ENCODE measurements at regions not wholly inside any gene's neighbourhood (a gene's known extent, or its start where the extent isn't known, plus 50 kb on each side); places are given as distances from the start of the nearest gene placed in this dataset.

DNA sequence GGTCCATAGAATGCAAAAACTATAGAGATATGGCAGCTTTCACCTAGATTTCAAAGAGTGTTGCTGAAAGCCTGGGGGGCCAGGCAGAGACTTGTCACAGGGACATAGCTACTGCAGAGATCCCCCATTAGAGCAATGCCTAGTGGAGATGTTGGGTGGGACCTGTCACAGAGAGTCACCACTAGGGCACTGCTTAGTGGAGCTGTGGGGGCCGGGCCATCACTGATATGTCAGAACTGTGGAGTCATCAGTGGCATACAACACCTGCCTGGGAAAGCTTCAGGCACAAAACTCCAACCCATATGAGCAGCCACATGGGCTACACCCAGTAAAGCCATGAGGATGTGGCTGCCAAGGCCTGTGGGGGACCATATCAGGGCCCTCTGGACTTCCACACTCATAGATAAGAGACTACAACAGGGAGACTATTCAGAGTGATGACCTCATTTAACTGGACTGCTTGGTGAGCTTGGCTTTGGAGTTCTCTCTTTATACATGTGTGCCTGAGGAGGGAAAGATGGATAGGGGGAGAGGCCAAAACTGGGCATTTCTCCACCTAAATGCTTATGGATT is 176.3 kb downstream of the ZNF621 start:
- DNase-seq: no peak

GRCh38 chr3:40704224-40704623 is 179.5 kb downstream of the ZNF621 start:
- DNase-seq: no peak

- DNase-seq: no peak
Measured at GRCh38 chr3:40705663-40706062, 180.9 kb downstream of the ZNF621 start.

DNA sequence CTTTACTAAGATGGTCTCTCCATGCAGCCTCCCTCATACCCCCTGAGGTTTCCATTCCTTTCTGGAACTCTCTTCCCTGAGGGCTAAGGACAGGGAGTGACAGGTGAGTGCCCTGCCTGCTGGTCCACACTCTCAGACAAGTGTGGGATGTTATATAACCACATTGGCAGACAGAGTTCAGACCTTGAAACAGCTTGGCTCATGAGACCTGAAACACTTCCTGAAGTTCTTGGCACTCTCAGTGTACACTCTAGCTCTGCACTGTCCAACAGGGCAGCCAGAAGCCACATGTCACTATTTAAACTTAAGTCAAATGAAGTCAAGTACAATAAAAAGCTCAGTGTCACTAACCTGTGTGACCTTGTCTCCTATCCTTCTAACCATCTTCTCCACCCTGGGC is 188.5 kb downstream of the ZNF621 start:
- DNase-seq: no peak

DNA sequence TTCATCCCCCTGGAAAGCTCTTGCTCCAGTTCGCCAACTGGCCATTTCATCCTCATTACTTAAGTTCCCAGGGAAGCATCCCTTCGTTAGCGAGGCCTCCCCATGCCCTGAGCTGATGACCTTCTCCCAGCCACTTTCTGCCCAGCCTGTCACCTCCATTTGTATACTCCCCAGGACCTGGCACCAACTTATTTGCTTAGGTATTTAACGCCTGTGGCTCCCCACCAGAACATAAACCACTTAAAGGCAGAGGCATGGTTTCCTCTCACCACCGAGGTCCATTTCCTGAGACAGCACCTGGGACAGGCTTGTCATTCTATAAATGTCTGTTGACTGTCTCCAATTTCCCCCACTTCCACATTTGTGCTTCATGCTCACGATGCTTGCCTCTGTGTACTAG is 189.0 kb downstream of the ZNF621 start:
- DNase-seq: no peak

DNA sequence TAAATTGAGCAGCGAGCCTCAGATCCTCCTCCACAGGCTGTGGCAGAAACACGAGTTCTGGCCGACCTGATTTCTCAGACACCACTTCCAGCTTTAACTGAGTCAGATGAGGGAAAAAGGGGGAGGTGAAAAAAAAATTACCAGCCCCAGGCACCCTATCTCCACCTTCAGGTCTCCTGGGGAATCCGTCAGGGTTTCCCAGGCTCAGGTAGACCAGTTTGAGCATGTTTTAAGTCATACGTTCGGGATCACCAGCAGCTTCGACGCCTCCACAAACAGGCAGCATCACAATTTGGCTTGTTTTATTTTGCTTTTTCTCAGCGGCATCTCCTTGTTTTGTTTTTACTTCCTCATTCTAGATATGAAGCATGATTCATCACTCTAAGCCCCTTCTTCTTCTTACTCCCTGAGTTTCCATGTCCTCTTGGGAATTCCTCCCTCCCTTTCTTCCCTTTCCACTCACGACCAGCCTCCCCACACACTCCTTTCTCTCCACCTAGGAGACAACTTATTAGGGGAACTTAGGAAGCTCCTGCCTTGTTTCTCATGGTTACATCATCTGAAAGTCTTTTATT is 190.1 kb downstream of the ZNF621 start:
- DNase-seq: peak; percentile 70 to 84 (median 79)

DNA sequence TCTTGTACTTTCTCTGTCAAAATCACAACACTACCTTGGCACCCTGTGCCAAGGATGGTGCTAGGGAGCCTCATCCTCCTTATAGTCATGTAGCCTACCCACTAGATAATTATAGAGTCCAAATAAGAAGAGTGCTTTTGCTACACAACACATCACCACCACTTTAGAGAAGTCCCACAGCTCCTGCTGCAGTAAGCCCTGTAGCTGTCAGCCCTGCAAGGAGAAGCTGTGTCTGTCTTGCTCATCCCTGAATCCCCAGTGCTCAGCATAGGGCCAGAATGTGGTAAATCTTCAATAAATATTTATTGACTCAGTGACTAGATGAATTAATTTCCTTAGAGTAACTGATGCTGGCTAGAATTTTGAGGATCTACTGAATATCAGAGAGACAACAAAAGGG is 190.8 kb downstream of the ZNF621 start:
- peak; percentile 56 to 63 (median 60) for DNase-seq

DNA sequence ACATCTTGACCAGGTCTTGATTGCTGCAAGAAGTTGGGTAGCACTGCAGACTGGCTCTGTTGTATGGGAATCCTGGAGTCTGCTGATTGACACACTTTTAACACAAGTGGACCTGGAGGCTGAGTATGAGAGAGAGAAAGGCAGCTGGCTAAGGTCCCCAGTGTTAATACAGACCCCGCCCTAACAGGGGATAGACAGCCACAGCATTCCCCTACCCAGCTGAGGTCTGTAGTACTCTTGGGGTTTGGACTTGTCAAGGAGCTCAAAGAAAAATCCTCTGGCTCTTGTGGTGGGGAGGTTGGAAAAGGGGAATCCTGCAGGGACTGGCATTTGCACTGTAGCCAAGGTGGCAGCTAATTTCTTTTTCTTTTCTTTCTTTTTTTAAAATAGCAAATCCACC is 192.7 kb downstream of the ZNF621 start:
- DNase-seq: no peak

- peak; percentile 22 to 39 (median 35) for DNase-seq
Measured at GRCh38 chr3:40718209-40718608, 193.4 kb downstream of the ZNF621 start.

DNA sequence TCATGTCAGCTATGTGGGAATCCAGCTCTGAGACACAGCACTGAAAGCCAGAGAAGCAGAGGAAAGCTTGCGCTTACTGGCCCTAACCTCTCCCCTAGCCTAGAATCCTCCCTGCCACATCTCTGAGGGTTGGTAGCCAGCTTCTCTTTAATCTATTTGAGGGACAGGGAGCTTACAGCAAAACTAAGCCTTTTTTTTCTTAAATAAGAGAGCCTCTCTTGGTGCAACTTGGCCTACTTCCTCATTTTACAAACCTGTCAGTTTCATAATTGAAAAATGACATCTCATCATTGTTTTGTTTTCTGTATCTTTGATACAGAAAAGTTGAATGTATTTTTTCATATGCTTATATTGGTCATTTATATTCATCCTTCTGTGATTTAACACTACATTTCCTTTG is 193.9 kb downstream of the ZNF621 start:
- peak; percentile 50 to 72 (median 61) for DNase-seq

DNA sequence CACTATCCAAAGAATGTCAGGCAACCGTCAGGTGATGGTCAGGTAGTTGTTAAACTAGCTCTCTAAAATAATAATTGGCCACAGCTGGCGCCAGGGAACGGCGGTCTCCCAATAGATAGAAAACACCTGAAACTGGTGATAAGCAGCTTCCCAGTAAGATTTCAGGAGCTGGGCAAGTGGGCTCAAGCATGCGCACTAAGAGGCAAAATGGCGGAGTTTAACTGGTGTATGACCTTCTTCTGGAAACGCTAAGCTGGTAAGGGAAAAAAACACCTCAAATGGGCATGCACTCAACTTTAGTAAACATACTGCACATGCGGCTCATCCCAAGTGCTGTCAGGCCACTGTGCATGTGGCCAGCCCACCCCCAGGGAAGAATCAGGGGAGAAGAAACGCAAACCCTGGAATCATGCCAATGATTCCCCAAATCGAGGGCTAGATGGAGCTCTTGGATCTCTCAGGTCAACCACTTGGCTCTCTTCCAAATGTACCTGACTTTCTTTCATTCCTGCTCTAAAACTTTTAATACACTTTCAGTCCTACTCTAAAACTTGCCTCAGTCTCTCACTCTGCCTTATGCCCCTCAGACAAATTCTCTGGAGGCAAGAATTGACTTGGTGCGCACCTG is 195.0 kb downstream of the ZNF621 start:
- no peak for DNase-seq

DNA sequence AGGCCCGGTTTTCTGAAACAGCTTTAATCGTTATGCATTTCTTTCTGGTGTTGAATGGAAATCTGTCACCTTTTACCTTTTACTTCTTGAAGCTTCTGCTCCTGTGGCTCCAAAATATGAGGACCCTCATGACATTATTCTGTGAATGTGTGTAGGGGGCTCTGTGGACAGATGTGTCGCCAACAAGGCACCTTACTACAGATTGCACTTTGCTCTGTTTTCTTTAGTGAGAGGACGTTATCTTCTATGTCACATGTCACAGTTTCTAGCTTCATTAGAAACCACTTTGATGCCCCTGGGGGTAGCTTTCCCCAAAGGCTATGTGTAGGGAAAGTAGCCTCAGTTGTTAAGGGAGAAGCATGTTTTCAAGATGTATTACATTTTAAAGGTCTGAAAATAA is 195.6 kb downstream of the ZNF621 start:
- no peak for DNase-seq

DNA sequence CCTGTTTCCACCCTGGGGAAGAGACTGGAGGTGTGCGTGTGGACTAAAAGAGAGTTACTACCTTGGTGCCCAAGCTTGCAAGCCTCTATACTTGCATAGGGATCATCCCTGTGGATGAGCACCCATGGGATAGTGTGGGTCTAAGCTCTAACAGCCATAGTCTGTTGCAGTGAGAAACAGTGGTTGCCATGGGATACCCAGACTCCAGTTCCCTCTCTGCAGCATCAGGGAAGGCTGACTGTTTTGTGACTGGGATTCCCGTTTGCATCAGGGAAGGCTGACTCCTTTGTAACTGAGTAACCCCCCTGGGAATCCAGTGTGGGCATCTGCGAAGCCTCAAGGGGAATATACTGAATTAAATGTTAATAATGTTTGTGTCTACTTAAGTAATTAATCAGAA is 196.1 kb downstream of the ZNF621 start:
- DNase-seq: peak; percentile 15 to 37 (median 37)

DNA sequence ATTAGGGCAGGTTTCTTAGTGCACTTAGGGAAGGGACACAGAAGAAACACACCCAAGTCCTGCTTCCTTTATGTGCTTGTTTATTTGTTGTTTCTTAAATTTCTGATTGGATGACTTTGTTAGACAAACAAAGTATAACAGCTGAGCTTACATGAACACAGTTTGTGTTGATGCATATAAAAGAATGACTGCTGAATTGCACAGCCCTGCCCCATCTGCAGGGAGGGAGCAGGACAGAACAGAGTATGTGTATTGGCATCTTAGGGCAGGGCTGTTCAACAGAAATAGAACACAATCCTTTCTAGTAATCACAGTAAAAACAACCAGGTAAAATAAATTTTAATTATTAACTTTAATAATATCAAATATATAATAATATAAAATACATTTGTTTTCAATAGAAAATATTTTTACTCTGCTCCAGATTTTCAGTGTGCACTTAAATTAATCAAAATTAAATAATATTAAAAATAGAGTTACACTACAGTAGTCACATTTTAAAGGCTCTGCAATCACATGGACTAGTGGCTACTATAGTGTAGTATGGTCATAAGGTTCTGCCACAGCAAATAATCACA is 198.4 kb downstream of the ZNF621 start:
- DNase-seq: no peak

DNA sequence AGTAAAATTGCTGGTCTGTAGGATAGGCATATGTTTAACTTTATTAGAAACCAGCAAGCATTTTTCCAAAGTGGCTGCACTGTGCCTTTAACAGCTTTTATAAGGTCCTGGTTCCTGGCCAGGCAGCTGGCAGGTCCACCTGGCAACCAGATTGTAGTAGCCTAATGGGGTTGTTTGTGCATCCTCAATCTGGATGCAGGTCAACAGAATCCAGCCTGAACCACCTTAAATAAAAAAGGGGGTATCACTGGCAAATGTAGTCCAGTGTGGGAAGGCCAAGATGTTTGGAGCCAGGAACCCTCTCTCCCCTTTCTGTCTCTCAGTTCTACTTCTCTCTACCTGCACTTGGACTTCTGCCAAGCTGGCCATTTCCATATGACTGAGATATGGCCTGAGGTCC is 200.3 kb downstream of the ZNF621 start:
- no peak for DNase-seq

DNA sequence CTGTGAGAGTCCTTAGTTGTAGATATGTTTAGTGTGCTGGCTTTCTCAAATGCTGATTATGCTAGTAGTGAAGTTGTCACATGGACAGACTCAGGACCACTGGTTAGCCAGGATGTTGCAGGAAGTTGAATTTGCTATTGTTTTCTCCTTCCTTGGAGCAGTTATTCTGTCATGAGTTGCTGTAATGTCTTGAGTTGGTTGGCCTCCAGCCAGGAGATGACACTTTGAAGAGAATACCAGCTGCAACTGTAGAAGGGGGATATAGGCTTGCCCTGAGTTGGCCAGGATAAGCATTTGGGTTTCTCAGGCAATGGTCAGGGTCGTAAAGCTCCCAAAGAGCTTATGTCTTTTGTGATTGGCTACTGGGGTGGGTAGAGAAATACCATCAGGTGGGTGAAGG is 206.7 kb downstream of the ZNF621 start:
- no peak for DNase-seq

DNA sequence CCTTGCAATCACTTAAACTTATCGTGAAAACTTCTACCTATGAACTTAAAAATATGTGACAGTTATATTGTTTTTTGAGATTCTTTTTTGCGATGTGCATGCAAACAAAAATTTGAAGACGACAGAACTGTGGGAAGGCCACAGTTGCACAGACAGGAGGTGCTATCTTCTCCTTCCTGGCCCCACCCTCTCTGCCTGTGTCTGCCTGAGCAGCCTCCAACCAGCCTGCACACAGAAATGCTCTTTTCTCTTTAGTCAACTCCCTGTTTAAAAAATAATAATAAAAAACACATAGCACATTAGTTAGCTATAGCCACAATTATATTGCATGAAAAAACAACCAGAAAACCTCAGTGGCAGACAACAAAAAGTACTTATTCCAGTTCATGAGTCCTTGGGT is 212.2 kb downstream of the ZNF621 start:
- no peak for DNase-seq

DNA sequence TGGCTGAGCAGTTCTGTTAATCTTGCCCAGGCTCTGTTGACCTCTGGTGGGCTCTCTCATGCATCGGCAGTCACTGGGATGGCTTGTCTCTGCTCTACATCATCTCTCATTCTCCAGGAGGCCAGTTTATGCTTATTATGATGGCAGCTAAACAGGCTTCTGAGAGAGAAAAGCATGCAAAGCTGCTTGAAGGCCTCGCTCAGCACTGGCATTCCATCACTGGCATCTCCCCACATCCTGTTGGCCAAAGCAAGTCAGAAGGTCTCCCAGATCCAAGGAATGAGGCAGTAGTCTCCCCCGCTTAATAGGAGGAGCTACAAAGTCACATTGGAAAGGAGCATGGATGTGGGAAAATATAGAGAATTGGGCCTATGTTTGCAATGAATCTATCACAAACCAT is 212.6 kb downstream of the ZNF621 start:
- DNase-seq: no peak

DNA sequence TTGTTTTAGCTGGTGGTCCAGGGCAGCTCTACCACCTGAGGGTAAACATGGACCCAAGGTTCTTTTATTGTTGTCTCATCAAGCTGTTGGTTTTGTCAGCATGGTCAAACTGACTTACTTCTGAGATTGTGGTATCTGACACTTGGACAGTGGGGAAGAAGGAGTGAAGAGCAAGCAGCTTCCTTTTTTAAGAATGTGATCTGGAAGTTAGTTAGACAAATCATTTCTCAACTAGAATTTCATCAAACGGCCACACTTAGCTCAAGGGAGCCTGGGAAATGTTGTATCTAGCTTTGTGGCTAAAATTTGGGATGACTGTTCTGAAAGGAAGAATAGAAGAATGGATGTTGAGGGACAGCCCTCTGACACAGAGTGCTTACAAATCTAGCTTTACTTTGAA is 215.2 kb downstream of the ZNF621 start:
- peak; percentile 15 to 35 (median 25) for DNase-seq

GRCh38 chr3:40741729-40742128 is 217.0 kb downstream of the ZNF621 start:
- peak; percentile 43 to 55 (median 52) for DNase-seq

DNA sequence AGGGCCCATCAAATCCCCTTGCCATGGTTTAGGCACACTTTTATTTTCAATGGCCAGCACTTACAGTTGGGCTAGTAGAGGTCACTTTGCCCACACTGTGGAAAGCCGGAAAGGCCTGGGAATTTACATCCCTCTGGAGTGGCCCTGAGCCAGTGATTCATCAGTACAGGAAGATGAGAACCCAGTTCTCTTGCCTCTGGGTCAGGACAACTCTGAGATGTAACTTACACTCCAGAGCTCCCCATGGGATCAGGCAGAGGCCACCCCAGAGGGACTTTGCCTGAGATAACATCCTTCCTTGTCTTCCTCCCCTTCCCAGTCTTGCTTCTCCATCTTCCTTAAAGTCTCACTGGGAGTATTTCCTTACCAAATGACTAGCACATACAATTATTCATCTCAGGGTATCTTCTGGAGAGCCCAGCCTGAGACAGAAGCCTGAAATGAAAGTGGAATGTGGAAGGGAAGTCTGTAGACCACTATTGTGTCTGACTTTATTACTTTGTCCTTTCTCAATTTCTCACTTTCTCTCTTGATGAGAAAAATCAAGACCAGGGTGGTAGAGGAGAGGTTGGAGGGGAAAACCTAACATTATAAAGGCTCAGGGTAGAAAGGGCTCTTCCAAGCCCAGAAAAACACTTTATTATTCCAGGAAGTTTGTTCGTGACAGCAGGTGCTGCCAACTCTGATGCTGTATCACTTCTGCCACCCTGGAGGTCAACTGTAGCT is 220.8 kb downstream of the ZNF621 start:
- peak in 2 of 3 donors; percentile 25 to 34 for DNase-seq

DNA sequence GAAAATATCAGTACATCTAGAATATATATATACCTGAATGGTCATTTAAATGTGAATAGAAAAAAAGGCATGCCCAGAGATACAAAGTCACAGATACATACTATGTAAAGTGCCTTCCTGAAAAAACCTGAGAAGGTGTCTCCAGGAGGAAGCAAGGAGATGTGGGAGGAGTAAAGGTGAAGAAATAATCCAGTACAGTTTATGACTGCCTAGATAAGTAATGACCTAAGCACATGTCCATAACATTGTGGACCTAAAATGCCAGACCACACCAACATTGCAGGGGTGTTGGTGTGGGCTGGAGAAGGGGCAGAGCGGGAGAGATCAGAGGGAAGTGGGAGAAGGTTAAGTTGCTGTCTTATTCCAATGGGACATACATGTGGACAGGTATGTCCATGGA is 226.9 kb downstream of the ZNF621 start:
- DNase-seq: no peak

DNA sequence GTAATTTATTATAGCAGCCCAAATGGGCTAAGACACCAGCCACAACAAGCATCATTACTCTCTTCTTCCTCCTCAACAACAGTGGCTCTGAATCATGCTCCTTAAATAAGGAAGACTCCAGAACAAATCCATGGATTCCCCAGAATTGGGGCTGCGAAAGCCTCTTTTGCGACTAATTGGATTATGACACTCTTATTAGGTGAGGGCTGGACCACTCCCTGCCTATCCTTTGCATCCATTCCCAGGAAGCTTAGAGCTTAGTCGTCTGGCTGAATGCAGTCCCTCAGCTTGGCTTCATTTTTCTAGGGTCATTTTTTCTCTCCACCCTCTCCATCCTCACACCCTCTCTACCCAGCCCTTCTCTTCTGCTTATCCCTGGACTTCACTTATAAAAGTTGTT is 227.7 kb downstream of the ZNF621 start:
- no peak for DNase-seq

GRCh38 chr3:40753291-40753770 is 228.6 kb downstream of the ZNF621 start:
- DNase-seq: no peak
